HEK293T (cell line): ENCODE measurements at regions not wholly inside any gene's neighbourhood (a gene's known extent, or its start where the extent isn't known, plus 50 kb on each side); places are given as distances from the start of the nearest gene placed in this dataset.

Experiments
- BHLHE40 ChIP-seq: fragments of 450-650 bp; IDR thresholded peaks from 2 replicates; pipeline ENCODE4 v1.6.1; 2016; ENCODE audit warnings: mild to moderate bottlenecking, moderate library complexity, borderline replicate concordance
- CTBP1 ChIP-seq: fragments of 450-650 bp; IDR thresholded peaks from 2 replicates; pipeline ENCODE4 v1.6.1; 2016; ENCODE audit warnings: borderline replicate concordance
- ELF4 ChIP-seq: fragments of 450-650 bp; IDR thresholded peaks from 2 replicates; pipeline ENCODE4 v1.6.1; 2017; ENCODE audit warnings: antibody characterized with exemption
- FOXK2 ChIP-seq: fragments of 450-650 bp; IDR thresholded peaks from 2 replicates; pipeline ENCODE4 v1.6.1; 2016; ENCODE audit warnings: mild to moderate bottlenecking
- FOXM1 ChIP-seq: fragments of 450-650 bp; IDR thresholded peaks from 2 replicates; pipeline ENCODE4 v1.6.1; 2017; ENCODE audit warnings: mild to moderate bottlenecking, borderline replicate concordance
- NFRKB ChIP-seq: fragments of 450-650 bp; IDR thresholded peaks from 2 replicates; pipeline ENCODE4 v1.6.1; 2016; ENCODE audit warnings: mild to moderate bottlenecking, moderate library complexity
- SP1 ChIP-seq: fragments of 450-650 bp; IDR thresholded peaks from 2 replicates; pipeline ENCODE4 v1.6.1; 2017
- SUZ12 ChIP-seq: fragments of 450-650 bp; IDR thresholded peaks from 2 replicates; pipeline ENCODE4 v1.6.1; 2016; ENCODE audit warnings: mild to moderate bottlenecking
- ZNF384 ChIP-seq: fragments of 450-650 bp; IDR thresholded peaks from 2 replicates; pipeline ENCODE4 v1.6.1; 2016

GRCh38 chr9:28212979-28213378 is 639.7 kb upstream of the C9orf72 start:
- TF ChIP-seq CTBP1 (no peak), ZNF384 (no peak), SUZ12 (no peak), NFRKB (no peak), BHLHE40 (no peak), ELF4 (no peak), FOXM1 (no peak), SP1 (no peak), FOXK2 (no peak)
